Endothelial cell of umbilical vein (primary cell): ENCODE measurements at regions not wholly inside any gene's neighbourhood (a gene's known extent, or its start where the extent isn't known, plus 50 kb on each side); places are given as distances from the start of the nearest gene placed in this dataset.

Source experiments
- BruUV-seq: library from RNA; stranded (reverse); fragments of 400-500 nt; replicated peaks from 2 replicates; lab custom pipeline; 2021; lab: Mats Ljungman, UMichigan
- CTCF ChIA-PET: fragments of 300-600, 350-600 bp; sonication (Branson Sonifier 250); formaldehyde crosslinking; loops from one replicate; lab custom pipeline; 2021; ENCODE audit warnings: antibody characterized with exemption, inconsistent platforms; lab: Charles Lee
- POLR2A ChIA-PET: fragments of 300-600, 350-600 bp; sonication (Branson Sonifier 250); formaldehyde crosslinking; loops from one replicate; lab custom pipeline; 2021; ENCODE audit warnings: antibody characterized with exemption, inconsistent platforms; lab: Charles Lee
- DNase-seq: peaks from one replicate; pipeline ENCODE4 v3.0.0-alpha.2; 2011; ENCODE audit warnings: low read depth, low spot score
- FAIRE-seq: peaks from 2 replicates; lab custom pipeline; 2011; peaks lifted over from hg19 to GRCh38; lab: Jason Lieb, UNC
- H2AFZ ChIP-seq: 2 replicates; pipeline ENCODE4 v1.6.0; 2012; ENCODE audit warnings: low read depth, low read length, control low read depth, inconsistent platforms
- H3K27ac ChIP-seq: 2 replicates; pipeline ENCODE4 v1.5.1; 2011; ENCODE audit warnings: low read depth, mild to moderate bottlenecking, control low read depth, low read length, moderate library complexity; ENCODE audit not compliant: insufficient read depth
- H3K27me3 ChIP-seq, 2 experiments: 2 replicates each; pipeline versions ENCODE4 v1.6.0 to v1.6.1; 2011; ENCODE audit warnings: low read length in 2 of 2, mixed read lengths in 1 of 2; ENCODE audit not compliant: control insufficient read depth in 2 of 2, insufficient read depth in 2 of 2
- H3K36me3 ChIP-seq, 2 experiments: 2 replicates in 1 of 2; 3 replicates in 1 of 2; pipeline ENCODE4 v1.5.1; 2011; ENCODE audit warnings: low read length in 2 of 2, mild to moderate bottlenecking in 1 of 2, moderate library complexity in 1 of 2; ENCODE audit not compliant: control insufficient read depth in 2 of 2, insufficient read depth in 2 of 2; ENCODE audit errors: extremely low read depth in 1 of 2
- H3K4me1 ChIP-seq: 3 replicates; pipeline ENCODE4 v1.5.1; 2011; ENCODE audit warnings: mild to moderate bottlenecking, low read length; ENCODE audit not compliant: control insufficient read depth, insufficient read depth; ENCODE audit errors: extremely low read depth
- H3K4me2 ChIP-seq: 2 replicates; pipeline ENCODE4 v1.6.1; 2011; ENCODE audit warnings: low read length, control low read depth, mixed read lengths; ENCODE audit not compliant: insufficient read depth
- H3K4me3 ChIP-seq, 3 experiments: fragments of 200-600 bp in 1 of 3; sonication (generic), shearing (Covaris generic) in 1 of 3; replicated peaks in 1 of 3; 2 replicates each; pipeline ENCODE4 v1.5.1; 2011 to 2016; ENCODE audit warnings: control low read depth in 3 of 3, low read length in 3 of 3, mild to moderate bottlenecking in 2 of 3, inconsistent platforms in 1 of 3, low read depth in 1 of 3, moderate library complexity in 1 of 3; ENCODE audit not compliant: insufficient read depth in 1 of 3
- H3K79me2 ChIP-seq: 2 replicates; pipeline ENCODE4 v1.6.0; 2012; ENCODE audit warnings: low read length, inconsistent platforms; ENCODE audit not compliant: control insufficient read depth, insufficient read depth
- H3K9ac ChIP-seq: replicated peaks from 2 replicates; pipeline ENCODE3; 2011; ENCODE audit warnings: low read length, control low read depth; ENCODE audit not compliant: insufficient read depth; ENCODE audit errors: extremely low read depth
- H3K9me1 ChIP-seq: replicated peaks from 3 replicates; pipeline ENCODE4 v1.6.0; 2011; ENCODE audit warnings: mild to moderate bottlenecking, low read length; ENCODE audit not compliant: control insufficient read depth, insufficient read depth; ENCODE audit errors: extremely low read depth
- H3K9me3 ChIP-seq: replicated peaks from 2 replicates; pipeline ENCODE4 v1.5.1; 2012; ENCODE audit warnings: low read length, inconsistent platforms; ENCODE audit not compliant: control insufficient read depth, insufficient read depth
- H4K20me1 ChIP-seq: replicated peaks from 2 replicates; pipeline ENCODE3; 2011; ENCODE audit warnings: mild to moderate bottlenecking, low read length; ENCODE audit not compliant: control insufficient read depth, insufficient read depth; ENCODE audit errors: extremely low read depth
- EZH2 ChIP-seq: IDR thresholded peaks from 2 replicates; pipeline ENCODE4 v1.6.1; 2012; ENCODE audit warnings: borderline replicate concordance, low read depth, mild to moderate bottlenecking, moderate library complexity, low read length, inconsistent platforms; ENCODE audit not compliant: severe bottlenecking
- FOS ChIP-seq: IDR thresholded peaks from 2 replicates; pipeline ENCODE4 v1.6.1; 2011; ENCODE audit warnings: mild to moderate bottlenecking, low read length, moderate library complexity, borderline replicate concordance; ENCODE audit not compliant: insufficient read depth
- GATA2 ChIP-seq: IDR thresholded peaks from 2 replicates; pipeline ENCODE4 v1.7.0; 2011; ENCODE audit warnings: low read depth, mild to moderate bottlenecking, moderate library complexity, mixed read lengths, low read length; ENCODE audit not compliant: insufficient read length, insufficient read depth
- JUN ChIP-seq: IDR thresholded peaks from 2 replicates; pipeline ENCODE4 v1.6.1; 2011; ENCODE audit warnings: borderline replicate concordance, low read depth; ENCODE audit not compliant: insufficient read length, insufficient read depth
- MYC ChIP-seq: IDR thresholded peaks from one replicate; pipeline ENCODE4 v1.6.1; 2011; ENCODE audit warnings: mild to moderate bottlenecking, low read depth, low read length
- POLR2A ChIP-seq: IDR thresholded peaks from 2 replicates; pipeline ENCODE4 v1.6.1; 2012; ENCODE audit warnings: low read depth, mild to moderate bottlenecking, control low read depth, low read length
- POLR2AphosphoS5 ChIP-seq: IDR thresholded peaks from 2 replicates; pipeline ENCODE4 v1.6.1; 2012; ENCODE audit warnings: low read depth, mild to moderate bottlenecking, control low read depth, low read length, moderate library complexity; ENCODE audit not compliant: insufficient read depth
- dilution Hi-C: fragments of 300-500 bp; cut with MboI; formaldehyde crosslinking; loops from one replicate; pipeline ENCODE4 v1.15.0; 2019; ENCODE audit warnings: low sequenced_read_pairs; ENCODE audit not compliant: extremely low pct_ligation_motif_present
- intact Hi-C: fragments of 100-400 bp; cut with micrococcal nuclease; formaldehyde crosslinking; loops from one replicate; pipeline ENCODE4 v1.10.0; 2022
- TF ChIP-seq, protein P1 (sequence below), 2 donors: IDR thresholded peaks; 1 replicate in 1 of 2; 2 replicates in 1 of 2; pipeline ENCODE4 v1.5.1; 2011; ENCODE audit warnings: low read length in 2 of 2, mild to moderate bottlenecking in 2 of 2, moderate library complexity in 2 of 2, control low read depth in 1 of 2, inconsistent platforms in 1 of 2, low read depth in 1 of 2; ENCODE audit not compliant: insufficient read depth in 1 of 2; ENCODE audit errors: extremely low read depth in 1 of 2
- TF ChIP-seq, protein P2 (sequence below): IDR thresholded peaks from 2 replicates; pipeline ENCODE4 v1.6.1; 2011; ENCODE audit not compliant: insufficient read depth, insufficient read length

- H3K79me2 ChIP-seq: no peaks in the 10 kb centered on the region
- FAIRE-seq (no peak), DNase-seq (no peak)
- dilution Hi-C loops (no loop called here), intact Hi-C loops (no loop called here)
- ChIA-PET CTCF (no interaction called here), POLR2A (no interaction called here)
- no TSS peak for BruUV-seq
- H3K36me3 ChIP-seq: peaks cover 2 to 11% of the 10 kb centered on the region in 2 experiments
- H3K4me3 ChIP-seq: no peak overlapping the region
- no peak overlapping the region for H3K27ac ChIP-seq
- H3K9ac ChIP-seq: no peak overlapping the region
- H3K4me2 ChIP-seq: no peak overlapping the region
- H2AFZ ChIP-seq: no peak overlapping the region
- TF ChIP-seq JUN (no peak), GATA2 (no peak), POLR2A (no peak), MYC (no peak), POLR2AphosphoS5 (no peak)
- TF ChIP-seq, protein P1, sequence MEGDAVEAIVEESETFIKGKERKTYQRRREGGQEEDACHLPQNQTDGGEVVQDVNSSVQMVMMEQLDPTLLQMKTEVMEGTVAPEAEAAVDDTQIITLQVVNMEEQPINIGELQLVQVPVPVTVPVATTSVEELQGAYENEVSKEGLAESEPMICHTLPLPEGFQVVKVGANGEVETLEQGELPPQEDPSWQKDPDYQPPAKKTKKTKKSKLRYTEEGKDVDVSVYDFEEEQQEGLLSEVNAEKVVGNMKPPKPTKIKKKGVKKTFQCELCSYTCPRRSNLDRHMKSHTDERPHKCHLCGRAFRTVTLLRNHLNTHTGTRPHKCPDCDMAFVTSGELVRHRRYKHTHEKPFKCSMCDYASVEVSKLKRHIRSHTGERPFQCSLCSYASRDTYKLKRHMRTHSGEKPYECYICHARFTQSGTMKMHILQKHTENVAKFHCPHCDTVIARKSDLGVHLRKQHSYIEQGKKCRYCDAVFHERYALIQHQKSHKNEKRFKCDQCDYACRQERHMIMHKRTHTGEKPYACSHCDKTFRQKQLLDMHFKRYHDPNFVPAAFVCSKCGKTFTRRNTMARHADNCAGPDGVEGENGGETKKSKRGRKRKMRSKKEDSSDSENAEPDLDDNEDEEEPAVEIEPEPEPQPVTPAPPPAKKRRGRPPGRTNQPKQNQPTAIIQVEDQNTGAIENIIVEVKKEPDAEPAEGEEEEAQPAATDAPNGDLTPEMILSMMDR (IDR thresholded peaks at IDR 0.05; ENCODE audit: extremely low read depth in 1 of 2, insufficient read depth in 1 of 2, low read depth in 1 of 2, low read length in 2 of 2): no peak
- H4K20me1 ChIP-seq: no peaks in the 10 kb centered on the region
- H3K27me3 ChIP-seq: no peaks in the 10 kb centered on the region
- H3K9me1 ChIP-seq: no peaks in the 10 kb centered on the region
- no peaks in the 10 kb centered on the region for H3K9me3 ChIP-seq
- H3K4me1 ChIP-seq: peaks cover 10% of the 10 kb centered on the region
These were observed 134.1 kb downstream of the NCOR2 start for GRCh38 chr12:124433147-124433874.

DNA sequence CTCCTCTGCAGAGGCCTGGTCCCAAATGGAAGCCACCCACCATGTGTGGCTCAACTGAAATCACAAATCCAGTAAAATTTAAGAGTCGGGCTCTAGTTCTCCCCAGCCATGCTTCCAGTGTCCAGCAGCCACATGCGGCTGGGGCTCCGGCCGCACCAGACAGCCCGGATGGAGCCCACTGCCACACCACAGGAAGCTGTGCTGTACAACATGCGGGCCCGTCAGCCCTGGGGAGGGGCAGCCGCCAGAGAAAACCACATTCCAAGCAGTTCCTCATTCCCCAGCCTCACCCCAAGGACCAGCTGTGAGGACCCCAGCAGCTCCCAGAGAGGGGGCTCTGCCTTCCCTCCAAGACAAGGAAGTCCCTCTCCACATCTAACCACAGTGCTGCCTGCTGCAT, 135.0 kb downstream of the NCOR2 start:
- DNase-seq: no peak
- Histone ChIP-seq H3K4me2 (no peak overlapping the region), H4K20me1 (no peaks in the 10 kb centered on the region), H3K4me1 (peaks cover 19% of the 10 kb centered on the region), H2AFZ (no peak overlapping the region), H3K9me3 (no peaks in the 10 kb centered on the region), H3K9ac (no peak overlapping the region), H3K27ac (no peak overlapping the region), H3K27me3 (no peaks in the 10 kb centered on the region), H3K4me3 (no peak overlapping the region), H3K79me2 (no peaks in the 10 kb centered on the region), H3K36me3 (peaks cover 2 to 11% of the 10 kb centered on the region in 2 experiments), H3K9me1 (no peaks in the 10 kb centered on the region)
- ChIA-PET POLR2A (no interaction called here), CTCF (no interaction called here)
- TF ChIP-seq, protein P1 (IDR thresholded peaks at IDR 0.05; ENCODE audit: extremely low read depth in 1 of 2, insufficient read depth in 1 of 2, low read depth in 1 of 2, low read length in 2 of 2): no peak
- TF ChIP-seq, protein P2, sequence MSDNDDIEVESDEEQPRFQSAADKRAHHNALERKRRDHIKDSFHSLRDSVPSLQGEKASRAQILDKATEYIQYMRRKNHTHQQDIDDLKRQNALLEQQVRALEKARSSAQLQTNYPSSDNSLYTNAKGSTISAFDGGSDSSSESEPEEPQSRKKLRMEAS: no peak
- TF ChIP-seq EZH2: no peak
- TF ChIP-seq FOS: no peak
- no peak for TF ChIP-seq JUN
- no peak for TF ChIP-seq POLR2AphosphoS5
- no peak for TF ChIP-seq GATA2
- TF ChIP-seq MYC: no peak
- TF ChIP-seq POLR2A: no peak
- no TSS peak for BruUV-seq
- dilution Hi-C loops: no loop called here
- intact Hi-C loops: no loop called here
- FAIRE-seq: no peak
